ENCODE measurements at regions not wholly inside any gene's neighbourhood (a gene's known extent, or its start where the extent isn't known, plus 50 kb on each side); places are given as distances from the start of the nearest gene placed in this dataset.
A peak's percentile ranks its signal among the peaks of the same experiment; 100 is the strongest.

- no peak for TF ChIP-seq REST (IDR thresholded peaks at IDR 0.05; ENCODE audit: low read depth, low read length)
Observed at GRCh38 chr6:22068561-22069305, 228.1 kb downstream of the PRL start (continued).

DNA sequence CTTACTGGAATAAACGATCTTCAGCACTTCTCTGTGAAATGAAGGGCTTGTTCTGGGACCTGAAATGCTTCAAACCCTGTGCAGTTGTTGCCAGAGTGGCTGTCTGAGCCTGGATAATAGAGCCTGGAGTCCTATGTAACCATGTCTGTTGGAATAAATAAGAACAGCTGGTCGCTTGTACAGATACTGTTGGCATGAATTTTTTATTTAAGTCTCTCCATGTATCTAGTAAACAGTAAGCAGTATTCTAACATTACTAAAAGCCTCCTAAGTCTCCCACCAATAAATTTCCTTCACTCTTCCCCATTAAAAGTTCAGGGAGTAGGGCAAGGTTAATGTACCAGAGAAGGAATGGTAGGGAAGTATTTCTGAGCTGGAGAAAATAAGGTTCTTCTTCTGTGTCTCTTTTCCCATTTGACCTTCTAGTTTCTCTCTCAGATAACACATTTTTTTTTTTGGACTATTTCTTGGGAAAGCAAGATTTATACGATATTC, 227.5 kb downstream of the PRL start:
- TF ChIP-seq ELF1 (IDR thresholded peaks at IDR 0.05), result no peak
- TF ChIP-seq RAD21 (IDR thresholded peaks at IDR 0.05; ENCODE audit: low read length), result no peak
- TF ChIP-seq EP300 (IDR thresholded peaks at IDR 0.05; ENCODE audit: borderline replicate concordance in 1 of 2, low read depth in 1 of 2, low read length in 1 of 2), result no peak
- no peak for TF ChIP-seq PBX3 (IDR thresholded peaks at IDR 0.05)
- no peak for TF ChIP-seq RXRA (IDR thresholded peaks at IDR 0.05; ENCODE audit: borderline replicate concordance, low read depth)
- TF ChIP-seq SMC3 (IDR thresholded peaks at IDR 0.05; ENCODE audit: low read depth, low read length), result no peak
- no peak for TF ChIP-seq TCF12 (IDR thresholded peaks at IDR 0.05)
- no peak for TF ChIP-seq POLR2AphosphoS5 (IDR thresholded peaks at IDR 0.05; ENCODE audit: low read depth, low read length)
- no peak for TF ChIP-seq EZH2phosphoT487 (IDR thresholded peaks at IDR 0.05; ENCODE audit: borderline replicate concordance, low read depth)
- CTCF ChIA-PET, result interaction anchor here (1.1 kb wide), 1 partner anchor 26 kb away, joined by 3 read pairs; no protein-coding TSS in a partner anchor
- no peaks in the 10 kb centered on the region for H4K20me1 ChIP-seq (ENCODE audit: insufficient read depth)
- peaks cover 0 to 2% of the 10 kb centered on the region in 2 experiments for H3K36me3 ChIP-seq (replicated peaks in 1 of 2; ENCODE audit: control insufficient read depth in 1 of 2, insufficient read depth in 2 of 2, low read length in 1 of 2)
- peak overlapping the region in 1 of 2 experiments; percentile 47; a peak in 1 of 4 replicates for H3K27ac ChIP-seq (ENCODE audit: low read depth in 2 of 2, low read length in 1 of 2)
- POLR2A ChIA-PET, result interaction anchor here (1.3 kb wide), 1 partner anchor 472 kb away, joined by 3 read pairs; no protein-coding TSS in a partner anchor
- no peaks in the 10 kb centered on the region for H3K9me3 ChIP-seq
- no peak overlapping the region for H3K4me2 ChIP-seq
- no peak overlapping the region for H3K4me3 ChIP-seq (ENCODE audit: low read depth in 2 of 2, low read length in 1 of 2)
- no peak overlapping the region for H3K9ac ChIP-seq
- H3F3A ChIP-seq (replicated peaks; ENCODE audit: insufficient read depth), result peaks cover 8% of the 10 kb centered on the region
- H3K79me2 ChIP-seq (ENCODE audit: insufficient read depth), result no peaks in the 10 kb centered on the region
- 84% methylated on average over 3 of the region's 3 CpGs for WGBS (ENCODE audit: low lambda C conversion rate)
- DNase-seq, result no peak
- peaks cover 15 to 21% of the 10 kb centered on the region in 2 experiments; a peak in 2 of 4 replicates for H3K4me1 ChIP-seq (ENCODE audit: control insufficient read depth in 1 of 2, insufficient read depth in 2 of 2, low read depth in 1 of 2, low read length in 1 of 2)
- H2AFZ ChIP-seq (ENCODE audit: low read depth), result no peak overlapping the region
- no peaks in the 10 kb centered on the region for H3K27me3 ChIP-seq (ENCODE audit: insufficient read depth)
- no peaks in the 10 kb centered on the region for H3K9me2 ChIP-seq
